HUES64 (cell line): ENCODE measurements at regions not wholly inside any gene's neighbourhood (a gene's known extent, or its start where the extent isn't known, plus 50 kb on each side); places are given as distances from the start of the nearest gene placed in this dataset.
"Not testable (repeated sequence)": the region's sequence is repeated elsewhere in the genome, so short reads cannot be mapped to it uniquely, and the experiment has no call there.

Experiments
- H3K27ac ChIP-seq: 2 replicates; pipeline ENCODE4 v1.7.0; 2013; ENCODE audit warnings: low read depth, low read length, inconsistent platforms
- H3K27me3 ChIP-seq: 2 replicates; pipeline ENCODE4 v1.6.1; 2013; ENCODE audit warnings: mild to moderate bottlenecking, low read length; ENCODE audit not compliant: insufficient read depth
- H3K36me3 ChIP-seq: 2 replicates; pipeline ENCODE4 v1.6.1; 2013; ENCODE audit warnings: mild to moderate bottlenecking, low read length; ENCODE audit not compliant: insufficient read depth
- H3K4me1 ChIP-seq: 2 replicates; pipeline ENCODE4 v1.6.1; 2013; ENCODE audit warnings: mild to moderate bottlenecking, low read length, moderate library complexity; ENCODE audit not compliant: insufficient read depth
- H3K4me3 ChIP-seq: 2 replicates; pipeline ENCODE4 v1.5.1; 2013; ENCODE audit warnings: mild to moderate bottlenecking, low read length, moderate library complexity
- H3K9ac ChIP-seq: 2 replicates; pipeline ENCODE4 v1.6.1; 2013; ENCODE audit warnings: mild to moderate bottlenecking, low read depth, low read length
- H3K9me3 ChIP-seq: 2 replicates; pipeline ENCODE4 v1.6.1; 2013; ENCODE audit warnings: low read depth, low read length; ENCODE audit not compliant: insufficient read depth
- WGBS: fragments of 150-250, 120-280 bp; methylation state at CpG from one replicate; pipeline ENCODE4 v1.1.7; 2013; ENCODE audit warnings: missing lambda C conversion rate; 5-methylcytosine and 5-hydroxymethylcytosine counted together

DNA sequence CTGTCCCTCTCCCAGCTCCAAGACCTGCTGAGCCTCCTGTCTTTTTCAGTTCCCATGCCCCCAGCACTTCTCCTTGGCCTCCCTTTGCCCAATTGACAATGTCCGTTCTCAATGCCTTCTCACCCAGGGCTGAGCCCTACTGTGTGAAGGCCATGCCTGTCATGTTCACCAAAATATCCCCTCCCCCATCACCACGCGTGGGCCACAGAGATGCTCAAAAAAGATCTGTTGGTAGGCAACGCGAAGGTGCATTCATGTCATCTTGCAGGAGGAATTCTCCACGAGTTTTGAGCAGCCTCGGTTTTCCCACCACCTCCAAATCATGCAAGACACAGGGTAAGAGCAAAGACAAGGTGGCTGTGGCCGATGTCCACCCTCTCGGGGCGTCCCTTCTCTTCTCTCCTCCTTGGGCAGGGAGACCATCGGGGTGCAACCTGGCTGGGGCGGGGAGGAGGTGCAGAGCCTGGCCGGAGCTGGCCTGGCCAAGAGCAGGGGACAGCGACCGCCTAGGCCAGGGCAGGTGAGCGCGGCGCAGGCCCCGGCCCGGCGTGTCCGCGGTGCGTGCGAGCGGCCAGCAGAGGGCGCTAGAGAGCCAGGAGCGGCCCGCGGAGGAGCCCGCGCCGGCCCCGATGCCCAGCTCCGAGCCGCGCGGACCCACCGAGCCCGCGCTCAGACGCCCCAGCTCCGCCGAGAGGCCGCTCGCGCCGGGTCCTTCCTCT, 56.3 kb upstream of the KRTAP5-11 start:
- not testable (repeated sequence) for H3K4me1 ChIP-seq, H3K9ac ChIP-seq, H3K36me3 ChIP-seq, H3K9me3 ChIP-seq, H3K27ac ChIP-seq
- Histone ChIP-seq H3K4me3 (peak overlapping the region; percentile 55), H3K27me3 (peaks cover 23% of the 10 kb centered on the region)
- 16% methylated on average over 43 of the region's 48 CpGs for WGBS

DNA sequence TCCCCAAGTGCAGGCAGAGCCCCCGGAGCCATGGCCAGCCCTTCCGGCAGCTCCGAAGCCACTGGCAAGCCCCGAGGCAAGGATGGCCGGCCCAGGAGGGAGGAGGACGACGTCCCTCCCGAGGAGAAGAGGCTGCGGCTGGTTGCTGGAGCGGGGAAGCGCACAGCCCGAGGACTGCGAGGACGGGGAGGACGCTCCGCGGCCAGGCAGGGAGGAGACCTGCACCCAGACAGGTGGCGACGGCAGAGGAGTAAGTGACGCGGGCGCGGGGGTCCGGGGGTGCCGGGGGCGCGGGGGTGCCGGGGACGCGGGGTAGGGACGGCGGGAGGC, 56.8 kb upstream of the KRTAP5-11 start:
- not testable (repeated sequence) for H3K4me1 ChIP-seq, H3K36me3 ChIP-seq, H3K9ac ChIP-seq, H3K27ac ChIP-seq, H3K9me3 ChIP-seq
- Histone ChIP-seq H3K27me3 (peaks cover 23% of the 10 kb centered on the region), H3K4me3 (peak overlapping the region; percentile 55)
- WGBS: 1% methylated on average over 27 of the region's 32 CpGs

GRCh38 chr11:71639916-71640315, 57.2 kb upstream of the KRTAP5-11 start:
- Histone ChIP-seq H3K4me3 (peak overlapping the region; percentile 19; the same call in 1 of the 2 replicates), H3K27me3 (peaks cover 23% of the 10 kb centered on the region)
- H3K27ac ChIP-seq, H3K9me3 ChIP-seq, H3K36me3 ChIP-seq, H3K9ac ChIP-seq, H3K4me1 ChIP-seq: not testable (repeated sequence)
- WGBS: 4% methylated on average over 7 of the region's 19 CpGs

GRCh38 chr11:71647078-71647477, 64.4 kb upstream of the KRTAP5-11 start:
- H3K27me3 ChIP-seq, H3K9me3 ChIP-seq, H3K9ac ChIP-seq, H3K27ac ChIP-seq, H3K4me3 ChIP-seq, H3K4me1 ChIP-seq, H3K36me3 ChIP-seq: not testable (repeated sequence)
- 98% methylated on average over 4 of the region's 5 CpGs for WGBS

- WGBS: 95% methylated on average over 2 of the region's 5 CpGs
- not testable (repeated sequence) for H3K27ac ChIP-seq, H3K9ac ChIP-seq, H3K27me3 ChIP-seq, H3K9me3 ChIP-seq, H3K4me1 ChIP-seq, H3K4me3 ChIP-seq, H3K36me3 ChIP-seq
Observed at GRCh38 chr11:71652998-71653397, 70.3 kb upstream of the KRTAP5-11 start.

DNA sequence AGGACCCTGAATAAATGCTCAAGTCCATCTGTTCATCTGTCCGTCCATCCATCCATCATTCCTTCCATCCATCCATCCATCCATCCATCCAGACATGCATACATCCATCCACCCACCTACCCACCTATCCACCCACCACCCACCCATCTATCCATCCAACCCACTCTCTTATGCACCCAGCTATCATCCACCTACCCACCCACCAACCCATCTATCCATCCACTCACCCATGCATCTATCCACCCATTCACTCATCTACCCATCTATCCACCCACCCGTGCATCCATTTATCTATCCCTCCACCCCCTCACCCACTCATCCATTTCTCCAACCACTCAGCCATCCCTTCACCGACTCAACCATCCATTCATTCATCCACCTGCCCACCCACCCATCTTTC, 71.7 kb upstream of the KRTAP5-11 start:
- H3K9me3 ChIP-seq, H3K27me3 ChIP-seq, H3K4me1 ChIP-seq, H3K9ac ChIP-seq, H3K27ac ChIP-seq, H3K36me3 ChIP-seq, H3K4me3 ChIP-seq: not testable (repeated sequence)
- WGBS: 96% methylated on average over 2 of the region's 3 CpGs

DNA sequence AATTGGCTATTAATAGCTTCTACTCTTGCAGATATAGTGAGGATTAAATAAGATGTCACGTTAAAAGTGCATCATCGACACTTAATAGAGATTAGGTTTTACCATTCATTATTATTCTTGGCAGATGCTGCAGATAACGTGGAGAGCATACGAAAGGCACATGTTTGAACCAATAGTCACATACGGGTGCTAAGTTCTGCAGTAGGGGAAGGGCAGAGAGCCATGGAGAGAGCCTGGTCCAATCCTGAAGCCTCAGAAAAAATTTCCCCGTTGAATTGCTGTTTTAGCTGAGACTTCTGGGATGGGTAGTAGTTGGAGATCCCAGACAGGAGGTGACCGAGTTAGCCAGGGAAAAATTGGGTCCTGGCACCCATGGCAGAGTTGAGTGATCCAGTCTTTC, 72.4 kb upstream of the KRTAP5-11 start:
- not testable (repeated sequence) for H3K27me3 ChIP-seq, H3K36me3 ChIP-seq, H3K9ac ChIP-seq, H3K27ac ChIP-seq, H3K4me1 ChIP-seq, H3K9me3 ChIP-seq, H3K4me3 ChIP-seq
- 91% methylated on average over 4 of the region's 7 CpGs for WGBS

DNA sequence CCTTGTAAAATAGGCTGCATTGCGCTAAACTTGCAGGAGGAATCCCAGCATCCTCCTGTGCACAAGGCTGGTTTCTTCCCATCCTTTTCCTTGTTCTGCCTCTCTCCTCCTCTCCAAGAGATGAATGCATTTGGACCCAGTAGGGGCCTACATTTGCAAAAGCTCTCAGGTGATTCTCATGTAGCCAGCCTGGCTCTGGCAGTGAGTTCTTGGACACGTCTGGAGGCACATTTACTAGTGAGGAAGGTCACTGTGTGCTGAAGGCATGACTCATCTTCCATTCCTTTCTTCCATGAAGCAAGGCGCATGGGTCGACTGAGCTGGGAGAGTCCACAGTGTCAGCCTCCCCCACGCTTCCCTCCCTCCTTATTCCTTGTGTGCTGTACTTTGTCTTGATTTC, 73.8 kb upstream of the KRTAP5-11 start:
- 50% methylated on average over 1 of the region's 5 CpGs for WGBS
- H3K27ac ChIP-seq, H3K36me3 ChIP-seq, H3K9ac ChIP-seq, H3K4me1 ChIP-seq, H3K9me3 ChIP-seq, H3K4me3 ChIP-seq, H3K27me3 ChIP-seq: not testable (repeated sequence)

DNA sequence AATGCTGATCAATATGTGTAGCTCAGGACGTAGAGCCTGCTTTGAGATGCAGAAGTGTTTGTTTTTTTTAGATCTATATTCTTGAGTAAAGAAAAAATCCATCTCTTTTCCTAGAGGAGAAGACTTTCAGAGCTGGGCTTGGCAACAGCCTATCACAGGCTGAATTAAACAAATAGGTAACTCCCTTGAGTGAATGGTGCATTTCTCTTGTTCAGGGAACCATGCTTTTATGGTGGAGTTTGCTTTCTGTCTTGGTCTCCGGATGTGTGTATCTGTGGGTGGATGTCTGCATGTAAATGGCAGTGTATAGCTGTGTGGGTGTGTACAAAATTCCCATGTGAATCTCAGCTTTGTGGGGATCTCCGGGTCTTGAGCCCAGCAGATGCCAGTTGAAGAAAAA, 82.3 kb upstream of the KRTAP5-11 start:
- WGBS: 85% methylated on average over 1 of the region's 3 CpGs
- H3K27ac ChIP-seq, H3K9me3 ChIP-seq: not testable (repeated sequence)

DNA sequence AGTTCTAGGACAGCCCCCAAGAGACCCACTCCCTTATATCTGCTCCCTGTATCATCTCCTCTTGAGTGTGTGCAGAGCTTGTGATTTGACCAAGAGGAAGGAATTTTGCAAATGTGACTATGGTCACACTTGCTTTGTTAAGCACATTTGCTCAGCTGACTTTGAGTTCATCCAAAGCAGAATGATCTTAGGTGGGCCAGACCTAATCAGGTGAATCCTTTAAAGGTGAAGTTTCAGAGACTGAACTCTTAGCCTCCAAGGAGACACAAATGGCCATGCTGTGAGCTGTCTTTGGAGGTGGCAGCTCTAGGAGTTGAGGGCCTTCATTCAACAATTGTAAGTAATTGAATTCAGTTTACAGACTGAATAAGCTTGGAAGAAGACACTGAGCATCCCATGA, 115.4 kb upstream of the KRTAP5-11 start:
- not testable (repeated sequence) for H3K4me3 ChIP-seq, H3K27ac ChIP-seq, H3K36me3 ChIP-seq, H3K9me3 ChIP-seq, H3K27me3 ChIP-seq, H3K9ac ChIP-seq, H3K4me1 ChIP-seq

More for the DNA sequence above, 82.3 kb upstream of the KRTAP5-11 start:
- not testable (repeated sequence) for H3K4me3 ChIP-seq, H3K9ac ChIP-seq, H3K36me3 ChIP-seq, H3K27me3 ChIP-seq, H3K4me1 ChIP-seq

- not testable (repeated sequence) for H3K4me1 ChIP-seq, H3K9me3 ChIP-seq
- WGBS: no CpG with 5 or more reads among the region's 2 CpGs
Observed at GRCh38 chr11:71698961-71699360, 116.3 kb upstream of the KRTAP5-11 start.

GRCh38 chr11:71701435-71702291, 119.0 kb upstream of the KRTAP5-11 start:
- not testable (repeated sequence) for H3K27ac ChIP-seq, H3K4me1 ChIP-seq, H3K9ac ChIP-seq, H3K9me3 ChIP-seq, H3K27me3 ChIP-seq, H3K4me3 ChIP-seq, H3K36me3 ChIP-seq
- WGBS: 87% methylated on average over 2 of the region's 3 CpGs

More at GRCh38 chr11:71698961-71699360, 116.3 kb upstream of the KRTAP5-11 start:
- H3K27me3 ChIP-seq, H3K9ac ChIP-seq, H3K27ac ChIP-seq, H3K4me3 ChIP-seq, H3K36me3 ChIP-seq: not testable (repeated sequence)
